ENCODE measurements at regions not wholly inside any gene's neighbourhood (a gene's known extent, or its start where the extent isn't known, plus 50 kb on each side); places are given as distances from the start of the nearest gene placed in this dataset.
"Not testable (repeated sequence)": the region's sequence is repeated elsewhere in the genome, so short reads cannot be mapped to it uniquely, and the experiment has no call there.

DNA sequence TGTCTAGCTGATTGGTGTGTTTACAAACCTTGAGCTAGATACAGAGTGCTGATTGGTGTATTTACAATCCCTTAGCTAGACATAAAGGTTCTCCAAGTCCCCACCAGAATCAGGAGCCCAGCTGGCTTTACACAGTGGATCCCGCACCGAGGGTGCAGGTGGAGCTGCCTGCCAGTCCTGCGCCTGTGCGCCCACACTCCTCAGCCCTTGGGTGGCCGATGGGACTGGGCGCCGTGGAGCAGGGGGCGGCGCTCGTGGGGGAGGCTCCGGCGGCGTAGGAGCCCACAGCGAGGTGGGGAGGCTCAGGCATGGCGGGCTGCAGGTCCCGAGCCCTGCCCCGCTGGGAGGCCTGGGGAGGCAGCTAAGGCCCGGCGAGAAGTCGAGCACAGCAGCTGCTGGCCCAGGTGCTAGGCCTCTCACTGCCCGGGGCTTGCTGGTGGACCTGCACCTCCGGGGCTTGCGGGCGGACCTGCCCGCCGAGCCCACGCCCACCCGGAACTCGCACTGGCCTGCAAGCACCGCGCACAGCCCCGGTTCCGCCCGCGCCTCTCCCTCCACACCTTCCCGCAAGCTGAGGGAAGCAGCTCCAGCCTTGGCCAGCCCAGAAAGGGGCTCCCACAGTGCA is 51.0 kb upstream of the CDYL start:
- not testable (repeated sequence) for DNase-seq (ENCODE audit: low spot score in 2 of 2); H3K4me3 Mint-ChIP-seq; H3K9me3 Mint-ChIP-seq; ATAC-seq (ENCODE audit: low read depth); H3K4me1 Mint-ChIP-seq; H3K27ac Mint-ChIP-seq; H3K36me3 Mint-ChIP-seq
- H3K27me3 Mint-ChIP-seq, result peaks cover 10% of the 10 kb centered on the region

DNA sequence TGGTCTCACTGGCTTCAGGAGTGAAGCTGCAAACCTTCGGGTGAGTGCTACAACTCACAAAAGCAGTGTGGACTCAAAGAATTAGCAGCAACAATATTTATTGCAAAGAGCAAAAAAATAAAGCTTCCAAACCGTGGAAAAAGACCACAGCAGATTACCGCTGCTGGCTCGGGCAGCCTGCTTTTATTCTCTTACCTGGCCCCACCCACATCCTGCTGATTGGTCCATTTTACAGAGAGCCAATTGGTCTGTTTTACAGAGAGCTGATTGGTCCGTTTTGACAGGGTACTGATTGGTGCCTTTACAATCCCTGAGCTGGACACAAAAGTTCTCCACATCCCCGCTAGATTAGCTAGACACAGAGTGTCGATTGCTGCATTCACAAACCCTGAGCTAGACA is 51.5 kb upstream of the CDYL start:
- H3K27ac Mint-ChIP-seq; ATAC-seq (ENCODE audit: low read depth); H3K4me3 Mint-ChIP-seq; H3K36me3 Mint-ChIP-seq; DNase-seq (ENCODE audit: low spot score in 2 of 2); H3K4me1 Mint-ChIP-seq; H3K9me3 Mint-ChIP-seq: not testable (repeated sequence)
- peaks cover 10% of the 10 kb centered on the region for H3K27me3 Mint-ChIP-seq

DNA sequence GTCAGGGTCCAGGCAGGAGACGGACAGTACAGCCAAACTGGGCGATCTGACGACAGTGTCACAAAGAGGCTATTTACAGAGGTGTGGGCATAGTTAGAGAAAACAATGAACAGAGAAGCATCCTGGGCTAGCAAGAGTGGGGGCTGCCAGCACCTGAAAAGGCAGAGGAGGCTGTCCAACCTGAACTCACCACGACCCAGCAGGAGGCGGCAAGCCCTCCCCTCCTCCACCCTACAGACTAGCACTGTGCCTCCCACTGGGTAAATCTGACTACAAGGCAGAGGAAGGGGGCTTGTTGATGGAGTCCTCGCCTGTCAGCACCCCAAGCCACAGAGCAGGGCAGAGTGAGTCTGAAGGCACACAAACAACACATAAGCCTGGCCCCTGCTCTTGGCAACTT is 52.8 kb upstream of the CDYL start:
- H3K27me3 Mint-ChIP-seq, result peaks cover 5% of the 10 kb centered on the region
- H3K27ac Mint-ChIP-seq, result no peak overlapping the region
- ATAC-seq (ENCODE audit: low read depth) (no peak), DNase-seq (ENCODE audit: low spot score in 2 of 2) (no peak)
- no peaks in the 10 kb centered on the region for H3K9me3 Mint-ChIP-seq
- H3K36me3 Mint-ChIP-seq, result no peaks in the 10 kb centered on the region
- no peak overlapping the region for H3K4me3 Mint-ChIP-seq
- H3K4me1 Mint-ChIP-seq, result peaks cover 3% of the 10 kb centered on the region

DNA sequence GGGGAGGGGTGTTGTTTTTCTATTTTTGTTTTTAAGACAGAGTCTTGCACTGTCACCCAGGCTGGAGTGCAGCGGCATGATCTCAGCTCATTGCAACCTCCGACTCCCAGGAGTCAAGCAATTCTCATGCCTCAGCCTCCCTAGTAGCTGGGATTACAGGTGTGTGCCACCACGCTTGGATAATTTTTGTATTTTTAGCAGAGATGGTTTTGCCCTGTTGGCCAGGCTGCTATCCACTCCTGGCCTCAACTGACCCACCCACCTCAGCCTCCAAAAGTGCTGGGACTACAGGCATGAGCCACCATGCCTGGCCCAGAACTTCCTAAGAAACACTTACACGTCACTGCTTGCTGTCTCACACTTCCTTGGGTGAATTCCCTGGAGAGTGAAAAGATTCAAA is 54.8 kb upstream of the CDYL start:
- not testable (repeated sequence) for DNase-seq (ENCODE audit: low spot score in 2 of 2); H3K27me3 Mint-ChIP-seq

GRCh38 chr6:4719491-4719890 is 56.7 kb upstream of the CDYL start:
- no peaks in the 10 kb centered on the region for H3K4me1 Mint-ChIP-seq
- peaks cover 5% of the 10 kb centered on the region for H3K27me3 Mint-ChIP-seq
- DNase-seq (ENCODE audit: low spot score in 2 of 2), result no peak
- no peak for ATAC-seq (ENCODE audit: low read depth)
- no peaks in the 10 kb centered on the region for H3K36me3 Mint-ChIP-seq
- H3K4me3 Mint-ChIP-seq, result no peak overlapping the region
- no peak overlapping the region for H3K27ac Mint-ChIP-seq
- no peaks in the 10 kb centered on the region for H3K9me3 Mint-ChIP-seq

More for the DNA sequence above, 54.8 kb upstream of the CDYL start:
- not testable (repeated sequence) for H3K36me3 Mint-ChIP-seq; H3K27ac Mint-ChIP-seq; ATAC-seq (ENCODE audit: low read depth); H3K4me1 Mint-ChIP-seq; H3K9me3 Mint-ChIP-seq; H3K4me3 Mint-ChIP-seq

GRCh38 chr6:4717856-4718255 is 58.3 kb upstream of the CDYL start:
- Mint-ChIP-seq H3K27me3 (peaks cover 2% of the 10 kb centered on the region), H3K36me3 (no peaks in the 10 kb centered on the region), H3K4me3 (no peak overlapping the region), H3K4me1 (no peaks in the 10 kb centered on the region), H3K27ac (no peak overlapping the region), H3K9me3 (no peaks in the 10 kb centered on the region)
- ATAC-seq (ENCODE audit: low read depth) (no peak), DNase-seq (ENCODE audit: low spot score in 2 of 2) (no peak)

GRCh38 chr6:4717124-4717523 is 59.1 kb upstream of the CDYL start:
- Mint-ChIP-seq H3K4me1 (no peaks in the 10 kb centered on the region), H3K36me3 (no peaks in the 10 kb centered on the region), H3K27ac (no peak overlapping the region), H3K27me3 (peaks cover 2% of the 10 kb centered on the region), H3K9me3 (no peaks in the 10 kb centered on the region), H3K4me3 (no peak overlapping the region)
- DNase-seq (ENCODE audit: low spot score in 2 of 2) (no peak), ATAC-seq (ENCODE audit: low read depth) (no peak)

- ATAC-seq (ENCODE audit: low read depth) (no peak), DNase-seq (ENCODE audit: low spot score in 2 of 2) (no peak)
- H3K36me3 Mint-ChIP-seq, result no peaks in the 10 kb centered on the region
- H3K9me3 Mint-ChIP-seq, result no peaks in the 10 kb centered on the region
- peaks cover 8% of the 10 kb centered on the region for H3K27me3 Mint-ChIP-seq
- H3K4me3 Mint-ChIP-seq, result no peak overlapping the region
- H3K27ac Mint-ChIP-seq, result no peak overlapping the region
- H3K4me1 Mint-ChIP-seq, result no peaks in the 10 kb centered on the region
Observed at GRCh38 chr6:4714961-4715501, 61.2 kb upstream of the CDYL start.

DNA sequence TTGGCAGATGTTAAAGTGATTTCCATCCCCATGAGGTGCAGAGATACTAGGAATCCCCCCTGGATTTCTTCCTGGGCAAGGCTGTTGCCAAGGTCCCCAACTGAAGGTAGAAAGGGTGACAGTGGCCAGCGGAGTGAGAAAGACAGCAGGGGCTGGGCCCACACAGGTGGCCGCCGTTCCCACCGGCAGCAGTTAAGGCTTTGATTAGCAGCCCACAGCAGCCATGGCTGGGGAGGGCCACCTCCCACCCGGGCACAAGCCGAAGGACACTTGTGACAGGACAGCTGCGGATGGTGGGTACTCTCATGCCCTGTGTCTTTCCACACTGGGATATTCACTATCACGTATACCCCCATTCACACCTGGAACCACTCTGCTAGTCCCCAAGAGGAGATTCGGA is 63.9 kb upstream of the CDYL start:
- ATAC-seq (ENCODE audit: low read depth), result no peak
- Mint-ChIP-seq H3K4me1 (no peaks in the 10 kb centered on the region), H3K9me3 (peaks cover 1% of the 10 kb centered on the region), H3K27ac (no peak overlapping the region), H3K27me3 (peaks cover 9% of the 10 kb centered on the region), H3K36me3 (no peaks in the 10 kb centered on the region), H3K4me3 (no peak overlapping the region)
- DNase-seq (ENCODE audit: low spot score in 2 of 2), result no peak

GRCh38 chr6:4707011-4707410 is 69.2 kb upstream of the CDYL start:
- ATAC-seq (ENCODE audit: low read depth) (no peak), DNase-seq (ENCODE audit: low spot score in 2 of 2) (no peak)
- peaks cover 1% of the 10 kb centered on the region for H3K9me3 Mint-ChIP-seq
- H3K36me3 Mint-ChIP-seq, result no peaks in the 10 kb centered on the region
- peaks cover 7% of the 10 kb centered on the region for H3K27me3 Mint-ChIP-seq
- H3K27ac Mint-ChIP-seq, result no peak overlapping the region
- H3K4me3 Mint-ChIP-seq, result no peak overlapping the region
- H3K4me1 Mint-ChIP-seq, result no peaks in the 10 kb centered on the region

- peaks cover 5% of the 10 kb centered on the region for H3K27me3 Mint-ChIP-seq
- ATAC-seq (ENCODE audit: low read depth), result no peak
Observed at GRCh38 chr6:4705809-4706208, 70.4 kb upstream of the CDYL start.

DNA sequence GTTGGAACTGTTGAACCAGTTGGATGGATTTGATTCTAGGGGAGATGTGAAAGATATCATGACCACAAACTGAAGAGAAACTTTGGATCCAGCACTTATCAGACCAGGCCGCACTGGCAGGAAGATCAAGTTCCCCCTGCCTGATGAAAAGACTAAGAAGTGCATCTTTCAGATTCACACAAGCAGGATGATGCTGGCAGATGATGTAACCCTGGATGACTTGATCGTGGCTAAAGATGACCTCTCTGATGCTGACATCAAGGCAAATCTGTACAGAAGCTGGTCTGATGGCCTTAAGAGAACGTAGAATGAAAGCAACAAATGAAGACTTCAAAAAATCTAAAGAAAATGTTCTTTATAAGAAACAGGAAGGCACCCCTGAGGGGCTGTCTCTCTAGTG is 72.8 kb upstream of the CDYL start:
- Mint-ChIP-seq H3K4me3 (no peak overlapping the region), H3K9me3 (no peaks in the 10 kb centered on the region), H3K27ac (no peak overlapping the region), H3K36me3 (no peaks in the 10 kb centered on the region), H3K27me3 (peaks cover 2% of the 10 kb centered on the region), H3K4me1 (no peaks in the 10 kb centered on the region)
- no peak for ATAC-seq (ENCODE audit: low read depth)
- no peak for DNase-seq (ENCODE audit: low spot score in 2 of 2)

More at GRCh38 chr6:4705809-4706208, 70.4 kb upstream of the CDYL start:
- no peak for DNase-seq (ENCODE audit: low spot score in 2 of 2)
- Mint-ChIP-seq H3K27ac (no peak overlapping the region), H3K4me1 (no peaks in the 10 kb centered on the region), H3K36me3 (no peaks in the 10 kb centered on the region), H3K4me3 (no peak overlapping the region), H3K9me3 (peaks cover 1% of the 10 kb centered on the region)

DNA sequence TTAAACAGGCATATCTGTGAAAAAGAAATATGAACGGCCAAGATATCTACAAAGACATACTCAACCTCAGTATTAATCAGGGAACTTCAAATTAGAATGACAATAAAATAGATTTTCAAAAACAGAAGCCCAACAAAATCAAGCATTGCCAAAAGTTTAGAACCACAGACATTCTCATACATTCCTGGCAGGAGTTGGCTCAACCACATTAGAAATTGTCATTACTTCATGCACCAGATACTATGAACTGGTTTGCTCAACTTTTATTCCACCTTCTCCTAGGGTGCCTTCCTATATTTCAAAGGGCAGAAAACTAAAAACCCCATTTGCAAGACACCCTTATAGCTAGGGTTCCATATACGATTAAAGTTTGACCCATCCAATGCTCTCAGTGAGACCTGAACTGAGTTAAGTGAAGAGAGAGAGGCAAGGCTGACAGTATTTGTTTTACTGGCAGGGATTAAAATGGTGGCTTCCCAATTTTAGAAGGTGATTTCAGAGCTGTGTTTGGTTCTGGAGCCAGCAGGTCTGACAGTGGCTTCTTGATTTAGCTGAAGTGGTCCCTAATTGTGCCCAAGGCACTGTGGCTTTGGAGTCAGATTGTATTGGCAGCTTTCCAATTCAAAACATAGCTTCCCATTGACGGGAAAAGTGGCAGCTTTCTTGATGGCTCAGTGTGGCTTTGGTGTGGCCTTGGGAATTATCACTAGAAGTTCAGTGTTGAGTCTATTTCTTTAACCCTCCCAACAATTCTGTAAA is 77.1 kb upstream of the CDYL start:
- Mint-ChIP-seq H3K4me3 (no peak overlapping the region), H3K27me3 (peaks cover 11% of the 10 kb centered on the region), H3K9me3 (no peaks in the 10 kb centered on the region), H3K27ac (no peak overlapping the region), H3K4me1 (no peaks in the 10 kb centered on the region), H3K36me3 (no peaks in the 10 kb centered on the region)
- no peak for ATAC-seq (ENCODE audit: low read depth)
- DNase-seq (ENCODE audit: low spot score in 2 of 2), result no peak

DNA sequence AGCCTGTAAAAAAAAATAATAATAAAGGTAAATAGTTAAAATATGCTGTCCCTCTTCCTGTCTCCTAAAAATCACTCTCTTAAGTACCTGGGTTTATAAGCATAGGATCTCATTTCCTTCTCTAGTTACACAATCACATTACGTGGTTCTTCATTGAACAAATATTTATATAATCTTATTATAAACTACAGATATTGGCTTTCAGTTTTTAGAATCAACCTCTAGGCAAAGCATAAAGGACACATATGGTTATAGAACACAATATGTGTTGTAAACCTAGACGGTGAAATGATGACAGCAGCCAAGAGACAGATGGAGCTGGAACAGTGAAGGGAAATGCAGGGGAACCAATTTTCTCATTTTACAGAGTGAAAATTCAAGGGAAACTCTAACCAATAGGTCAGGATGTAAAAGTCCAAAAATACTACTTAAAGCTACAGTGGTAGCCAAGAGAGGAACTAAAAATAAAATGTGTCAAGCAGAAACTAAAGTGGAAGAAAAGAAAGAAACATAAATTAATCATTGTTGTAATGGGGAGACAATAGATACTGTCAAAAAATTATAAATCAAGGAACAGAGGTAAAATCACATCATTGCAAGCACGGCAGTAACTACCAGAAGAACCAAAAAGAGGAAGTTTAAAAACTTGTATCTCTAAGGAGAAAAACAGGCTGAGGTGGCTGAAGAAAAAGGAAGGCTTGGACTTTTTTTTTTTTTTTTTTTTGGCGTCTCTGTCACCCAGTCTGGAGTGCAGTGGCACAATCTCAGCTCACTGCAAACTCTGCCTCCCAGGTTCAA is 82.8 kb upstream of the CDYL start:
- Mint-ChIP-seq H3K4me3 (no peak overlapping the region), H3K4me1 (peaks cover 4% of the 10 kb centered on the region), H3K27ac (no peak overlapping the region), H3K9me3 (peaks cover 6% of the 10 kb centered on the region), H3K27me3 (peaks cover 15% of the 10 kb centered on the region), H3K36me3 (no peaks in the 10 kb centered on the region)
- ATAC-seq (ENCODE audit: low read depth) (peak; percentile 27), DNase-seq (ENCODE audit: low spot score in 2 of 2) (no peak)
